GM21528 (cell line): ENCODE measurements at regions not wholly inside any gene's neighbourhood (a gene's known extent, or its start where the extent isn't known, plus 50 kb on each side); places are given as distances from the start of the nearest gene placed in this dataset.

Experiments
- ATAC-seq: cut with Tn5 transposase; IDR thresholded peaks from one replicate; pipeline ENCODE4 v1.9.1; 2021; ENCODE audit warnings: mild to moderate bottlenecking, moderate library complexity; ENCODE audit not compliant: unreplicated experiment, low FRiP score

- ATAC-seq, result no peak
Measured at GRCh38 chr6:164276211-164276610, 861.7 kb downstream of the QKI start.

GRCh38 chr6:164275773-164276172, 861.3 kb downstream of the QKI start:
- no peak for ATAC-seq

GRCh38 chr6:164274493-164274892, 860.0 kb downstream of the QKI start:
- ATAC-seq, result no peak

- no peak for ATAC-seq
Measured at GRCh38 chr6:164273491-164273890, 859.0 kb downstream of the QKI start.

GRCh38 chr6:164266851-164267250, 852.3 kb downstream of the QKI start:
- no peak for ATAC-seq

- no peak for ATAC-seq
Measured at GRCh38 chr6:164262348-164262747, 847.8 kb downstream of the QKI start.

- ATAC-seq, result no peak
Measured at GRCh38 chr6:164258421-164258820, 843.9 kb downstream of the QKI start.

GRCh38 chr6:164252948-164253347, 838.4 kb downstream of the QKI start:
- ATAC-seq, result no peak

GRCh38 chr6:164252291-164252690, 837.8 kb downstream of the QKI start:
- ATAC-seq, result no peak

- ATAC-seq, result no peak
Measured at GRCh38 chr6:164247106-164247505, 832.6 kb downstream of the QKI start.

GRCh38 chr6:164246082-164246481, 831.6 kb downstream of the QKI start:
- ATAC-seq, result no peak

- ATAC-seq, result no peak
Measured at GRCh38 chr6:164243949-164244348, 829.4 kb downstream of the QKI start.

- no peak for ATAC-seq
Measured at GRCh38 chr6:164243012-164243610, 828.6 kb downstream of the QKI start.

- no peak for ATAC-seq
Measured at GRCh38 chr6:164230804-164231203, 816.3 kb downstream of the QKI start.

GRCh38 chr6:164230259-164230658, 815.7 kb downstream of the QKI start:
- ATAC-seq, result no peak

GRCh38 chr6:164229716-164230115, 815.2 kb downstream of the QKI start:
- no peak for ATAC-seq

- ATAC-seq, result no peak
Measured at GRCh38 chr6:164227952-164228522, 813.5 kb downstream of the QKI start.

GRCh38 chr6:164216839-164217238, 802.3 kb downstream of the QKI start:
- no peak for ATAC-seq

GRCh38 chr6:164216368-164216767, 801.9 kb downstream of the QKI start:
- ATAC-seq, result no peak

- no peak for ATAC-seq
Measured at GRCh38 chr6:164214066-164214465, 799.5 kb downstream of the QKI start.

GRCh38 chr6:164211254-164211653, 796.7 kb downstream of the QKI start:
- no peak for ATAC-seq

GRCh38 chr6:164210783-164211182, 796.3 kb downstream of the QKI start:
- no peak for ATAC-seq

- no peak for ATAC-seq
Measured at GRCh38 chr6:164210323-164210722, 795.8 kb downstream of the QKI start.
